ENCODE measurements at regions not wholly inside any gene's neighbourhood (a gene's known extent, or its start where the extent isn't known, plus 50 kb on each side); places are given as distances from the start of the nearest gene placed in this dataset.

GRCh38 chr10:44806950-44807349 lies 104.2 kb upstream of the TMEM72 start:
- in situ Hi-C loops (cut with HindIII; ENCODE audit: low sequenced_read_pairs) = no loop called here

GRCh38 chr10:44807451-44807850 lies 103.7 kb upstream of the TMEM72 start:
- in situ Hi-C loops (cut with HindIII; ENCODE audit: low sequenced_read_pairs) = no loop called here

GRCh38 chr10:44809647-44810046 lies 101.5 kb upstream of the TMEM72 start:
- in situ Hi-C loops (cut with HindIII; ENCODE audit: low sequenced_read_pairs) = loop anchor here (5.0 kb wide), 1 partner anchor 87 kb away; no protein-coding TSS in a partner anchor

GRCh38 chr10:44811072-44811471 lies 100.1 kb upstream of the TMEM72 start:
- in situ Hi-C loops (cut with HindIII; ENCODE audit: low sequenced_read_pairs) = loop anchor here (5.0 kb wide), 1 partner anchor 89 kb away; no protein-coding TSS in a partner anchor

GRCh38 chr10:44813201-44813600 lies 97.9 kb upstream of the TMEM72 start:
- in situ Hi-C loops (cut with HindIII; ENCODE audit: low sequenced_read_pairs) = loop anchor here (5.0 kb wide), 1 partner anchor 91 kb away; no protein-coding TSS in a partner anchor

GRCh38 chr10:44814929-44815328 lies 96.2 kb upstream of the TMEM72 start:
- in situ Hi-C loops (cut with HindIII; ENCODE audit: low sequenced_read_pairs) = loop anchor here (5.0 kb wide), 1 partner anchor 93 kb away; no protein-coding TSS in a partner anchor

- in situ Hi-C loops (cut with HindIII; ENCODE audit: low sequenced_read_pairs) = no loop called here
These were observed 93.0 kb upstream of the TMEM72 start for GRCh38 chr10:44818041-44818649.

GRCh38 chr10:44818701-44819127 lies 92.4 kb upstream of the TMEM72 start:
- in situ Hi-C loops (cut with HindIII; ENCODE audit: low sequenced_read_pairs) = no loop called here

- in situ Hi-C loops (cut with HindIII; ENCODE audit: low sequenced_read_pairs) = no loop called here
These were observed 91.0 kb upstream of the TMEM72 start for GRCh38 chr10:44820094-44820493.

- in situ Hi-C loops (cut with HindIII; ENCODE audit: low sequenced_read_pairs) = no loop called here
These were observed 89.8 kb upstream of the TMEM72 start for GRCh38 chr10:44821290-44821689.

- in situ Hi-C loops (cut with HindIII; ENCODE audit: low sequenced_read_pairs) = no loop called here
These were observed 88.8 kb upstream of the TMEM72 start for GRCh38 chr10:44822349-44822748.

GRCh38 chr10:44822966-44823365 lies 88.2 kb upstream of the TMEM72 start:
- in situ Hi-C loops (cut with HindIII; ENCODE audit: low sequenced_read_pairs) = no loop called here

GRCh38 chr10:44824607-44825006 lies 86.5 kb upstream of the TMEM72 start:
- in situ Hi-C loops (cut with HindIII; ENCODE audit: low sequenced_read_pairs) = no loop called here

GRCh38 chr10:44827431-44828006 lies 83.6 kb upstream of the TMEM72 start:
- in situ Hi-C loops (cut with HindIII; ENCODE audit: low sequenced_read_pairs) = no loop called here

GRCh38 chr10:44828508-44829142 lies 82.5 kb upstream of the TMEM72 start:
- in situ Hi-C loops (cut with HindIII; ENCODE audit: low sequenced_read_pairs) = no loop called here

GRCh38 chr10:44829426-44829825 lies 81.7 kb upstream of the TMEM72 start:
- in situ Hi-C loops (cut with HindIII; ENCODE audit: low sequenced_read_pairs) = no loop called here

- in situ Hi-C loops (cut with HindIII; ENCODE audit: low sequenced_read_pairs) = no loop called here
These were observed 81.1 kb upstream of the TMEM72 start for GRCh38 chr10:44830022-44830421.

- in situ Hi-C loops (cut with HindIII; ENCODE audit: low sequenced_read_pairs) = no loop called here
These were observed 79.6 kb upstream of the TMEM72 start for GRCh38 chr10:44831581-44831980.

GRCh38 chr10:44832595-44833390 lies 78.3 kb upstream of the TMEM72 start:
- in situ Hi-C loops (cut with HindIII; ENCODE audit: low sequenced_read_pairs) = no loop called here

GRCh38 chr10:44834131-44834530 lies 77.0 kb upstream of the TMEM72 start:
- in situ Hi-C loops (cut with HindIII; ENCODE audit: low sequenced_read_pairs) = no loop called here

- in situ Hi-C loops (cut with HindIII; ENCODE audit: low sequenced_read_pairs) = no loop called here
These were observed 75.8 kb upstream of the TMEM72 start for GRCh38 chr10:44835300-44835699.

Data from endothelial cell of hepatic sinusoid (primary cell).